ENCODE measurements at regions not wholly inside any gene's neighbourhood (a gene's known extent, or its start where the extent isn't known, plus 50 kb on each side); places are given as distances from the start of the nearest gene placed in this dataset.

- TF ChIP-seq CTCF (IDR thresholded peaks at IDR 0.05) = no peak
- TF ChIP-seq POLR2A (IDR thresholded peaks at IDR 0.05) = no peak
Observed at GRCh38 chr9:135221576-135221950, 134.1 kb downstream of the OLFM1 start.
